ENCODE measurements at regions not wholly inside any gene's neighbourhood (a gene's known extent, or its start where the extent isn't known, plus 50 kb on each side); places are given as distances from the start of the nearest gene placed in this dataset.

GRCh38 chr3:193987186-193987585 is 148.8 kb upstream of the HES1 start:
- TF ChIP-seq USF2 (IDR thresholded peaks at IDR 0.05; ENCODE audit: low read length), result no peak
- no peak for TF ChIP-seq CTCF (IDR thresholded peaks at IDR 0.05; ENCODE audit: control extremely low read depth in 1 of 3, insufficient read depth in 1 of 3, low read depth in 1 of 3, low read length in 3 of 3)
- TF ChIP-seq CHD2 (IDR thresholded peaks at IDR 0.05; ENCODE audit: low read length), result no peak
- no peak for TF ChIP-seq POLR2A (IDR thresholded peaks at IDR 0.05; ENCODE audit: control extremely low read depth in 1 of 2, low read depth in 2 of 2, low read length in 2 of 2)
- no peak for TF ChIP-seq POLR2AphosphoS5 (IDR thresholded peaks at IDR 0.05; ENCODE audit: low read depth, low read length)
- TF ChIP-seq BCL11A (IDR thresholded peaks at IDR 0.05; ENCODE audit: low read depth in 2 of 2, low read length in 2 of 2), result no peak

Data from H1 (cell line).